Kidney glomerular epithelial cell (primary cell): ENCODE measurements at regions not wholly inside any gene's neighbourhood (a gene's known extent, or its start where the extent isn't known, plus 50 kb on each side); places are given as distances from the start of the nearest gene placed in this dataset.

Experiments
- DNase-seq: peaks from one replicate; lab custom pipeline; 2025; lab: John Stamatoyannopoulos, UW

GRCh38 chr1:188877668-188878067 is 1600.0 kb downstream of the BRINP3 start:
- DNase-seq: no peak

DNA sequence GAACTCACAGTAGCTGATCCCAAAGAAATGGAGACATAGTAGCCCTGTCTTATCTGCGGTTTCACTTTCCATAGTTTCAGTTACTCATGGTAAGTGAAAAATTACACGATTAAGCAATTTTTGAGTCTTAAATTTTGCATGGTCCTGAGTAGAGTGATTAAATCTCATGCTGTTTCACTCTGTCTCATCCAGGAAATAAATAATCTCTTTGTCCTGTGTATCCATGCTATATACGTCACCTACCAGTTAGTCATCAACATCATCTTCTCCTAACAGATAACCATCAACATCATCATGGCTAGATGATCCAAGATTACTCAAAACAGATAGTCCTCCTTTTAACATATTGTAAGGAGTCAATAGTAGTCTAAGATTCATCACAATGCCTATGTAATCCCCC is 1589.3 kb downstream of the BRINP3 start:
- no peak for DNase-seq

GRCh38 chr1:188889166-188889565 is 1588.5 kb downstream of the BRINP3 start:
- DNase-seq: no peak

GRCh38 chr1:188891958-188892357 is 1585.7 kb downstream of the BRINP3 start:
- DNase-seq: no peak

GRCh38 chr1:188895611-188896010 is 1582.1 kb downstream of the BRINP3 start:
- DNase-seq: no peak

DNA sequence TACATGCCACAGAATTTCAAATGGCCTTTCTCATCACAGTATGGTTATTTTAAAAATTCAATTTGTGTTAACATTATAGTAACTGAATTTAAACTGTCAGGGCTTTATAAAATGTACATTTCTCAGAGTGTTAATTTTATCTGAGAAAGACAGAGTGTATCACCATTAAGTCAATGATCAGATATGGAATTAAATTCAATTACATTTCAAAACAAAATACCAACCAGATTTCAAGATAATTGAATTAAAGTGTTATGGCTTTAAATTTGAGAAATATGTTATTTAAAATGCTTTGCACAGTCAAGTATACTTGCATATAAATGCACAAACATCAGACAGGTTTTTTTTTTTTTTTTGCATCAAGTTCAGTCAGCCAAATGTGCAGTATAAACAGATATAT is 1574.4 kb downstream of the BRINP3 start:
- DNase-seq: no peak

DNA sequence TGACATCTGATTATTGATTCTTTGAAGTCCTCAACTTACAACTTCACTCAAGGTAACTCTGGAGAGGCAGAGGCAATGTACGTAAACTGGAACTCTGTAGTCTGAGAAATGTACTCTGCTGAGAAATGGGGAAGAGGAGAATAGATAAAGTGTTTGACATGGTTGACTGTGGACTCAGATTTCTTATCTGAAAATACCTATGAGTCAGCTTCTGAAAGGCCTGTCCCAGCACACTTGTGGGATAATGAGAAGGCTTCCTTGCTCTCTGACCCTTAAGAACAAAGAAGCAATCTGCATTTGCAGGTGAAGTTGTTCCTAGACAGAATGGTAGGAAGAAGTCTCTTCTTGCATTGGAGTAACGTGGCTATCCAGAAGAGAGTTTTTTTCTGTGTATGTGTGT is 1573.5 kb downstream of the BRINP3 start:
- DNase-seq: no peak

- no peak for DNase-seq
Observed at GRCh38 chr1:188906921-188907641, 1570.6 kb downstream of the BRINP3 start.

GRCh38 chr1:188930382-188930781 is 1547.3 kb downstream of the BRINP3 start:
- no peak for DNase-seq

GRCh38 chr1:188931506-188931905 is 1546.2 kb downstream of the BRINP3 start:
- no peak for DNase-seq

DNA sequence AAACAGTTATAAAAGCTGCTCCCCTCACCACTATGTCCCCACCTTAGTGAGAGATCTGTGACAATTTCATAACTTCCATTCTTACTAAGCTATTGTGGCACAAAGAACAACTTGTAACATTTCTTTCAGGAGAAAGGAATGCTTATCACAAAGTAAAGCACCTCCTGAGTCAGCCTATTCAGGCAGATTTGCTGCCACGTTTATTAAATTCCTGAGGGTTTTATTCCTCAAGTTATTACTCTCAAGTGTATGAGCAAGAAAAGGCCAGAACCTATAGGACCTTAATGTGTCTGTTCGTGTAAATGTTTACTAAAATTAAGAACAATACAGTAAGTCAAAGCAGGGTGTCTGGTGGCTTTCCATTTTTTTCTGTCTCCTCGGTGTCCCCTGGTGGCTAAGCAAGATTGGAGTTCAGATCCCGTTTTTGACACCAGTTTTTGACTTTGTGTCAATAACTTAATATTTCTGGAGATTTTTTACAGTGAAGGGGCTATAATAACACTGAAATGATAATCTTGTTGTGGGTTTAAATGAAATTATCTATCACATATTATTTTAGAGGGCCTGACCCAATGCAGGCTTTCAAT is 1539.6 kb downstream of the BRINP3 start:
- DNase-seq: no peak

- no peak for DNase-seq
Observed at GRCh38 chr1:188941986-188942385, 1535.7 kb downstream of the BRINP3 start.

DNA sequence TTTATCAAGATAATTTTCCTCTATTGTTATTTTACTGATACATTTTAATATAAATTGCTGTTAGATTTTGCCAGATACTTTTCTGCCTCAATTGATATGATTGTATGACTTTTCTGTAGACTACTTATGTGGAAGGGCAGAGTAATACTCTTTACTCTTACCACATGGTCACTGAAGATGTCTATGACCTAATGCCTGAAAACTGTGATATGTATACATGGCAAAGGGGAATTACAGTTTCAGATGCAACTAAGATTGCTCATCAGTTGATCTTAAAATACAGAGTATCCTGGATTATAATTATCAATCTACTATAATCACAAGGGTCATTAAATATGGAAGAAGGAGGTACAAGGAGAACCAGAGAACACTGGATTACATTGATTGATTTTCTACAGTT is 1528.0 kb downstream of the BRINP3 start:
- DNase-seq: no peak

DNA sequence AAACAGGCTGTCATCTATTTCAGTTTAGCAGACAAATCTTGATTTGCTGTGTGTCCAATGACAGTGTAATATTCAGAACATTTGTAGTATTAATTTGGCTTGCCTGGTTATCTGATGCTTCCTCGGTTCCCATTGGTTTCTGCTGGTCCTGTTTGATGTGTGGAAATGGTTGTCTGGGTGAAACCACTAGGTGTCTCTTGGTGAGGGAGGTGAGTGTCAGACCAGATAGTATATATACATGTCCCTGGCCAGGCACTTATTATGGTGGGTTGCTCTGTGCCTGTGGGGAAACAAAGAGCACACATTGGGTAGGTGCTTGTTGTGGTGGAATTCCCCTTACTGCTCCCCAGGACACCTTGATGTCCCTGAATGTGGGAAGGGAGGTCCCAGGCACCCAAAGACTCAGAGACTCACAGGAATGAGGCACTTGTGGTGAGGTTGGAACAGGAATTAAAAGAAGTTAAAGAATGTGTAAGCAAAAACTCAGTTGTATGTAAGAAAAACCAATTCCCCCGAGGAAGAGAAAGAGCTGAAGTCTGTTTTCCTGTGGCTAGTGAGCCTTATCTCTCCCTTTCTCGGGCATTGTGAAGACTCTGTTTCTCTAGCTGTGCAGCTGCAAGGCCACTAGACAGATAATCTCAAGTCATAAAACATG is 1519.1 kb downstream of the BRINP3 start:
- DNase-seq: no peak

DNA sequence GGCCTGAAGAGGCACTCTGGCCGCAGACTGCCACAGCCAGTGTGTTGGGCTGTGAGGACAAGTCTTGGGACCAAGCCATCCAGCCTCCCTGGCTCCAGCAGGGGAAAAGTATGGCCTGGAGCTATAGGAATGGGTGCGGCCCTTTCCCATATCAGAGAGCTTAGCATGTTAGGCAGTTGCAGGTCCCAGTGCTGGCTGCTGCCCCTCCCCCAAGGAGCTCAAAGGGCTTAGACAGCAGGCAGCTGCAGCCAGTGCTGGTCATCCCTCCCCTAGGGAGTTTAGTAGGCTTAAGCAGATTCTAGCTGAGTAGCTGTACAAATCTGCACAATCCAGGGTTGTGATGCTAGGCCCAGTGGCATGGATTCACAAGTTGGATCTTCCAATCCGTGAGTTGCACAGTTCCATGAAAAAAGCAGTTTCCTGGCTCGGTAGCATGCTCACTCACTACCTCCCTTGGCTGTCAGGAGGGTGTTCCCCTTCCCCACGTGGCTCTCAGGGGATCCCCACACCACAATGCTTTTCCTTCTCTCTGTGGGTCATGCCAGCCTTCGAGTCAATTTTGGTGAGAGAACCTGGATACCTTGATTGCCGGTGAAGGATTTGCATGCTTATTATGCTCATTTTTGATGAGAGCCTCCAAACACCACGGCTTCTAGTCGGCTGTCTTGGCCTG is 1490.8 kb downstream of the BRINP3 start:
- DNase-seq: no peak

- DNase-seq: no peak
Observed at GRCh38 chr1:188988589-188988988, 1489.1 kb downstream of the BRINP3 start.

DNA sequence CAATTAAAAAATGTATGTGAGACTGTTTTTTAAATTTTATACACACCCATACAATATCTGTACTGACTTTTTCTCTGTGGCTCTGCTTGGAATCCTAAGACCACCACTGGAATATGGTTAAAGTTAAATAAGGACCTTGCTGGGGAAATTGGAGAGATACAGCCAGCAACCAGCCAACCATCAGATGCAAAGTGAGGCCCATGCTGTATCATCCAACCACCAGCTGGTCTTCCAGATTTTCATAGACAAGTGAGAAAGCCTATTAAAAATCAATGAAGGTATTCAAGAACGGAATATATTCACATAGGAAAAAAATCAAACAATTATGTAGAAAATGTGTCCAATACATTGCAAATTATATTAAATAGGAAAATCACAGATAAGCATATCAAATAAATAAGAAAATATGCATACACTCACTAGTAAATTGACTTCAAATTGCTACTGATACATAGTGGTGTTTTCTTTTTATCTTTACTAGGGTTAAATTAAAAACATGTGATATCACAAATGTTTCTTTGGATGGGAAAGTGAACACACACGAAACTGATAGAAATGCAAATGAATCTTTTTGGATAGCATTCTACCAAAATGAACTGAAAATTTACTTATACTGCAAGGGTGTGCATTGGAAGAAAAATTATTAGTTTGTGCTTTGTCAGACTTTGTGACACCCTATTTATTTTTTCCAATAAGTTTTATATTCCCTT is 1486.3 kb downstream of the BRINP3 start:
- no peak for DNase-seq

GRCh38 chr1:189007824-189008223 is 1469.8 kb downstream of the BRINP3 start:
- DNase-seq: no peak

- no peak for DNase-seq
Observed at GRCh38 chr1:189021577-189021976, 1456.1 kb downstream of the BRINP3 start.

DNA sequence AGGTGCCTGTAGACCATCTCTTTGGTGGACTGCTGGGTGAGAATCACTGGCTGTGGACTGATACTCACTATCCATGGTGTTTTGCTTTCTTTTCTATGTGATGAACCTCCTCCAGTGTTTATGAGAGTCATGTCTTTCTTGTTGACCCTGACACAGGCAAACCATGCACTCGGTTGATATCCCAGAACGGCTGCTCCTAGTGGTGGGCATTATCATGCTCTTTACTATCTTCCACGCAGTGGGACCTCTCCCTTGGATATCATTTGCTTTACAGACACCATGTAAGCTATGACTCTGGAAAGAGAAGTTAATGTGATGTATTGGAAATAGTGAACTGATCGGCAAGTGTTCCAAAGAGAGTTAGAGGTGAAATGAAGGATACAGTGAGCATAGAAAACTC is 1455.6 kb downstream of the BRINP3 start:
- DNase-seq: no peak

DNA sequence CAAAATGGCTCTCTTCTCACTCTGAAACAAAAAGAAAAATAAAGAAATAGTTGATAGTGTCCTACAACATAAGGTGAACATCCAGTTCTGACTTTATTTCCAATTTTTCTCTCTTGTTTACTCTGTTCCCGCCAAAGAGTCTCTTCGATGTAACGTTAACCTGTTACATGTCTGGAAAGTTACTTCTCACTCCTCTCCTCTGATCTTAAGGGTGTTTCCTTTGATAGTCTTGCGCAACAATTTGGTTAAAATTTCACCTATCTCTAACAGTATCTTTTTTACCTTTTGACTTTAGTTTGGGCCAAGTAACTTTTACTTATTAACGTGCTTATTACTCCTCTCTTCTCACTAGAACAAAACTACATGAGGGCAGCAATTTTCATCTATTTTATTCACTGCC is 1450.2 kb downstream of the BRINP3 start:
- DNase-seq: no peak

DNA sequence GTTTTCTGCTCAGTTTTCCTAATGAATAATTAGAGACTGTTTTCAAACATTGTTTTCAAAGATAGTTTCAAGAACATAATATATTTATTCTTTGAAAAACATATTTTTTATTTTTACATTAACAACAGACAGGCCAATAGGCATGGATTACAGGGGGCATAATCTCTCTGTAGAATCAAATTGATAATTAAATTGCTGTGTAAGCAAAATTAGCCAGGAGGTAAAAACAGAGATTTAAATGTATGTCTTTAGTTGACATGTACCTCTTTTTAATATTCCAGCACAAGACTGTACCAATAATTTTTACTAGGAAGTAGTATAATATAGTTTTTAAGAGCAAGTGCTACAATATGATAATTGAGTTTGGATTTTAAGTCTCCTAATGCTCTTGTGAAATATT is 1444.5 kb downstream of the BRINP3 start:
- no peak for DNase-seq
